SK-N-SH (cell line): ENCODE measurements at regions not wholly inside any gene's neighbourhood (a gene's known extent, or its start where the extent isn't known, plus 50 kb on each side); places are given as distances from the start of the nearest gene placed in this dataset.

Experiments
- CTCF ChIA-PET: fragments of 300-600, 350-600 bp; formaldehyde crosslinking; extraction: SDS; loops from one replicate; lab custom pipeline; 2021; lab: Yijun Ruan, JAX
- POLR2A ChIA-PET: fragments of 350-600 bp; sonication (Branson Sonifier 250); formaldehyde crosslinking; extraction: SDS; loops from one replicate; lab custom pipeline; 2020; ENCODE audit warnings: antibody characterized with exemption, inconsistent platforms; lab: Yijun Ruan, JAX
- DNase-seq: peaks from one replicate; pipeline ENCODE4 v3.0.0; 2012
- H2AFZ ChIP-seq: fragments of 200-600 bp; sonication (generic); 2 replicates; pipeline ENCODE4 v1.8.1; 2016; ENCODE audit warnings: antibody characterized with exemption, mild to moderate bottlenecking, low read depth
- H3F3A ChIP-seq: fragments of 200-600 bp; sonication (generic); replicated peaks from 2 replicates; pipeline ENCODE3; 2016; ENCODE audit warnings: antibody characterized with exemption, mild to moderate bottlenecking; ENCODE audit not compliant: insufficient read depth
- H3K27ac ChIP-seq, 2 experiments: fragments of 200-500 bp in 1 of 2; fragments of 200-600 bp in 1 of 2; sonication (Bioruptor generic) in 1 of 2; sonication (generic), shearing (Covaris generic) in 1 of 2; 2 replicates each; pipeline versions ENCODE4 v1.5.1 to v1.6.1; 2014 to 2016; ENCODE audit warnings: low read depth in 2 of 2, inconsistent platforms in 1 of 2, low read length in 1 of 2, mild to moderate bottlenecking in 1 of 2, mixed read lengths in 1 of 2
- H3K27me3 ChIP-seq: fragments of 200-600 bp; sonication (generic), shearing (Covaris generic); 2 replicates; pipeline ENCODE4 v1.6.1; 2016; ENCODE audit warnings: mixed run types; ENCODE audit not compliant: insufficient read depth
- H3K36me3 ChIP-seq, 2 experiments: fragments of 200-500 bp in 1 of 2; fragments of 200-600 bp in 1 of 2; sonication (Bioruptor generic) in 1 of 2; sonication (generic) in 1 of 2; replicated peaks in 1 of 2; 2 replicates each; pipeline versions ENCODE3 to v1.5.1; 2014 to 2016; ENCODE audit warnings: low read length in 1 of 2, mild to moderate bottlenecking in 1 of 2; ENCODE audit not compliant: insufficient read depth in 2 of 2, control insufficient read depth in 1 of 2
- H3K4me1 ChIP-seq, 2 experiments: fragments of 200-500 bp in 1 of 2; fragments of 200-600 bp in 1 of 2; sonication (Bioruptor generic) in 1 of 2; sonication (generic), shearing (Covaris generic) in 1 of 2; 2 replicates each; pipeline versions ENCODE4 v1.5.1 to v1.6.1; 2014 to 2016; ENCODE audit warnings: low read depth in 1 of 2, low read length in 1 of 2, mixed run types in 1 of 2; ENCODE audit not compliant: insufficient read depth in 2 of 2, control insufficient read depth in 1 of 2
- H3K4me2 ChIP-seq: fragments of 200-600 bp; sonication (generic), shearing (Covaris generic); 2 replicates; pipeline ENCODE4 v1.6.1; 2017; ENCODE audit warnings: mixed run types
- H3K4me3 ChIP-seq, 2 experiments: fragments of 200-500 bp in 1 of 2; fragments of 200-600 bp in 1 of 2; sonication (Bioruptor generic) in 1 of 2; sonication (generic), shearing (Covaris generic) in 1 of 2; 2 replicates each; pipeline versions ENCODE4 v1.5.1 to v1.8.1; 2014 to 2016; ENCODE audit warnings: low read depth in 2 of 2, inconsistent platforms in 1 of 2, low read length in 1 of 2, mild to moderate bottlenecking in 1 of 2, mixed read lengths in 1 of 2, moderate library complexity in 1 of 2
- H3K79me2 ChIP-seq: fragments of 200-600 bp; sonication (generic); 2 replicates; pipeline ENCODE4 v1.8.1; 2017; ENCODE audit warnings: mild to moderate bottlenecking; ENCODE audit not compliant: insufficient read depth
- H3K9ac ChIP-seq: fragments of 200-600 bp; sonication (generic); 2 replicates; pipeline ENCODE4 v1.6.1; 2017; ENCODE audit warnings: mixed run types
- H3K9me2 ChIP-seq: fragments of 200-600 bp; sonication (generic); 2 replicates; pipeline ENCODE4 v1.6.1; 2017; ENCODE audit warnings: mixed run types
- H3K9me3 ChIP-seq: fragments of 200-600 bp; sonication (generic); 2 replicates; pipeline ENCODE4 v1.6.1; 2017; ENCODE audit warnings: mixed run types, mild to moderate bottlenecking, moderate library complexity
- H4K20me1 ChIP-seq: fragments of 200-600 bp; sonication (generic); 2 replicates; pipeline ENCODE4 v1.6.1; 2017; ENCODE audit warnings: mild to moderate bottlenecking, mixed run types; ENCODE audit not compliant: insufficient read depth
- CHD2 ChIP-seq: fragments of 150-350 bp; IDR thresholded peaks from 2 replicates; pipeline ENCODE4 v1.6.1; 2018; ENCODE audit warnings: low read length; ENCODE audit not compliant: partially characterized antibody
- GATA2 ChIP-seq: sonication (generic); formaldehyde crosslinking; IDR thresholded peaks from 2 replicates; pipeline ENCODE4 v1.5.0; 2020; ENCODE audit warnings: mild to moderate bottlenecking, missing genetic modification reagents
- IRF3 ChIP-seq: fragments of 150-350 bp; IDR thresholded peaks from 2 replicates; pipeline ENCODE4 v1.6.1; 2016; ENCODE audit warnings: mild to moderate bottlenecking, low read depth, low read length
- JUND ChIP-seq: IDR thresholded peaks from 2 replicates; pipeline ENCODE4 v1.4.0; 2012
- MAX ChIP-seq: IDR thresholded peaks from 2 replicates; pipeline ENCODE4 v1.4.0; 2012; ENCODE audit warnings: low read depth
- MEF2A ChIP-seq: IDR thresholded peaks from 2 replicates; pipeline ENCODE4 v1.4.0; 2012; ENCODE audit warnings: low read depth, borderline replicate concordance
- NFIC ChIP-seq: IDR thresholded peaks from 2 replicates; pipeline ENCODE4 v1.4.0; 2012; ENCODE audit warnings: borderline replicate concordance
- NRF1 ChIP-seq: IDR thresholded peaks from 2 replicates; pipeline ENCODE4 v1.6.1; 2012; ENCODE audit warnings: low read depth, mild to moderate bottlenecking, low read length
- POLR2AphosphoS5 ChIP-seq: IDR thresholded peaks from 2 replicates; pipeline ENCODE4 v1.6.1; 2012; ENCODE audit warnings: low read depth, low read length
- RAD21 ChIP-seq: IDR thresholded peaks from 2 replicates; pipeline ENCODE4 v1.6.1; 2012; ENCODE audit warnings: mild to moderate bottlenecking, low read length
- RXRA ChIP-seq: IDR thresholded peaks from 2 replicates; pipeline ENCODE4 v1.4.0; 2012; ENCODE audit warnings: low read depth, mild to moderate bottlenecking, borderline replicate concordance
- SIN3A ChIP-seq: IDR thresholded peaks from 2 replicates; pipeline ENCODE4 v1.6.1; 2012; ENCODE audit warnings: low read depth, mild to moderate bottlenecking, low read length, moderate library complexity, borderline replicate concordance
- SMC3 ChIP-seq: IDR thresholded peaks from 2 replicates; pipeline ENCODE4 v1.6.1; 2012; ENCODE audit warnings: low read depth, low read length, improper control_type of control experiment
- TAF1 ChIP-seq: IDR thresholded peaks from 2 replicates; pipeline ENCODE4 v1.6.1; 2012; ENCODE audit warnings: low read depth, mild to moderate bottlenecking, low read length, moderate library complexity, borderline replicate concordance
- YY1 ChIP-seq: IDR thresholded peaks from 2 replicates; pipeline ENCODE4 v1.4.0; 2012; ENCODE audit warnings: low read depth, mild to moderate bottlenecking
- WGBS: methylation state at CpG from one replicate; pipeline ENCODE4 v1.1.6; 2017; ENCODE audit warnings: low lambda C conversion rate; 5-methylcytosine and 5-hydroxymethylcytosine counted together
- TF ChIP-seq, protein P1 (sequence below): IDR thresholded peaks from 2 replicates; pipeline ENCODE4 v1.4.0; 2012; ENCODE audit warnings: low read depth, borderline replicate concordance

DNA sequence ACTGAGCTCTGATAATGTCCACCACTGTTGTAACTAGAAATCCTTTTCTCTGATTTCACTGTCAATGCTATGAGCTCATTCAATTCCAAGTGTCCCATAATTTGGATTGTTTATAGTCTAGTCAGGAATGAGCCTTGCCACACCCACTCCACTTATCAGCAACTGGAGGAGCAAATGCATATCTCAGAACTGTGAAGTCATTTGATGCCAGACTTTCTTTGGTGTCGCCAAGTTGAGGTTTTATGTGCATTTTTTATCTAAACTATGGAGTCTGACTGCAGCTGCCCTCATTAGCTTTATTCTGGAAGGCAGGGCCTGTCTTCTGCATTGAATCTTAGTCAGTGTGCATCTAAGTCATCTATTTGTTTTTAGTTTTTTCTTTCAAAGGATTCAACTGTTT lies 361.3 kb downstream of the PMP22 start:
- no peaks in the 10 kb centered on the region for H3K4me1 ChIP-seq
- no peak overlapping the region for H2AFZ ChIP-seq
- TF ChIP-seq, protein P1, sequence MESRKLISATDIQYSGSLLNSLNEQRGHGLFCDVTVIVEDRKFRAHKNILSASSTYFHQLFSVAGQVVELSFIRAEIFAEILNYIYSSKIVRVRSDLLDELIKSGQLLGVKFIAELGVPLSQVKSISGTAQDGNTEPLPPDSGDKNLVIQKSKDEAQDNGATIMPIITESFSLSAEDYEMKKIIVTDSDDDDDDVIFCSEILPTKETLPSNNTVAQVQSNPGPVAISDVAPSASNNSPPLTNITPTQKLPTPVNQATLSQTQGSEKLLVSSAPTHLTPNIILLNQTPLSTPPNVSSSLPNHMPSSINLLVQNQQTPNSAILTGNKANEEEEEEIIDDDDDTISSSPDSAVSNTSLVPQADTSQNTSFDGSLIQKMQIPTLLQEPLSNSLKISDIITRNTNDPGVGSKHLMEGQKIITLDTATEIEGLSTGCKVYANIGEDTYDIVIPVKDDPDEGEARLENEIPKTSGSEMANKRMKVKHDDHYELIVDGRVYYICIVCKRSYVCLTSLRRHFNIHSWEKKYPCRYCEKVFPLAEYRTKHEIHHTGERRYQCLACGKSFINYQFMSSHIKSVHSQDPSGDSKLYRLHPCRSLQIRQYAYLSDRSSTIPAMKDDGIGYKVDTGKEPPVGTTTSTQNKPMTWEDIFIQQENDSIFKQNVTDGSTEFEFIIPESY = no peak
- no peak for TF ChIP-seq TAF1
- TF ChIP-seq NFIC = no peak
- no peak for TF ChIP-seq NRF1
- WGBS = 7% methylated on average over 1 of the region's 1 CpG
- H3F3A ChIP-seq = no peaks in the 10 kb centered on the region
- no peak for DNase-seq
- ChIA-PET CTCF (interaction anchor here (0.6 to 3.6 kb wide), 2 partner anchors 23 to 317 kb away, joined by 3 to 15 read pairs; no protein-coding TSS in a partner anchor), POLR2A (no interaction called here)
- no peak overlapping the region for H3K4me2 ChIP-seq
- no peak overlapping the region for H3K4me3 ChIP-seq
- H4K20me1 ChIP-seq = no peaks in the 10 kb centered on the region
- no peaks in the 10 kb centered on the region for H3K79me2 ChIP-seq
- H3K9me3 ChIP-seq = no peaks in the 10 kb centered on the region
- no peaks in the 10 kb centered on the region for H3K27me3 ChIP-seq
- H3K27ac ChIP-seq = no peak overlapping the region
- H3K9ac ChIP-seq = no peak overlapping the region
- no peaks in the 10 kb centered on the region for H3K9me2 ChIP-seq
- no peaks in the 10 kb centered on the region for H3K36me3 ChIP-seq

- POLR2A ChIA-PET = no interaction called here
- Histone ChIP-seq H3K9ac (no peak overlapping the region), H3K36me3 (no peaks in the 10 kb centered on the region), H3K27me3 (no peaks in the 10 kb centered on the region), H3F3A (no peaks in the 10 kb centered on the region), H3K4me2 (no peak overlapping the region)
- CTCF ChIA-PET = interaction anchor here (3.6 kb wide), 1 partner anchor 24 kb away, joined by 15 read pairs; no protein-coding TSS in a partner anchor
- TF ChIP-seq NFIC (no peak), MEF2A (no peak), SIN3A (no peak), YY1 (no peak), CHD2 (no peak), GATA2 (CRISPR knock-in tag) (no peak), RXRA (no peak), JUND (no peak), POLR2AphosphoS5 (no peak), SMC3 (no peak), IRF3 (no peak), TAF1 (no peak), MAX (no peak), RAD21 (no peak), NRF1 (no peak)
- TF ChIP-seq, protein P1 = no peak
- TF ChIP-seq, all 33 proteins: peak for 0
- Histone ChIP-seq H3K79me2 (no peaks in the 10 kb centered on the region), H3K4me3 (no peak overlapping the region), H3K27ac (no peak overlapping the region), H4K20me1 (no peaks in the 10 kb centered on the region), H3K9me2 (no peaks in the 10 kb centered on the region), H3K4me1 (no peaks in the 10 kb centered on the region), H3K9me3 (no peaks in the 10 kb centered on the region), H2AFZ (no peak overlapping the region)
- no peak for DNase-seq
These were observed 362.3 kb downstream of the PMP22 start for GRCh38 chr17:14902803-14903202.
